ENCODE measurements at regions not wholly inside any gene's neighbourhood (a gene's known extent, or its start where the extent isn't known, plus 50 kb on each side); places are given as distances from the start of the nearest gene placed in this dataset.
"Not testable (repeated sequence)": the region's sequence is repeated elsewhere in the genome, so short reads cannot be mapped to it uniquely, and the experiment has no call there.

- Histone ChIP-seq H3K9ac (ENCODE audit: low read length) (no peak overlapping the region), H3K9me3 (ENCODE audit: control insufficient read depth, insufficient read depth, low read depth, low read length) (0 out of 2 replicates have a peak, but pooled peaks cover 4% of the 10 kb centered on the region), H3K36me3 (ENCODE audit: control insufficient read depth, insufficient read depth, low read length) (no peaks in the 10 kb centered on the region), H3K27me3 (ENCODE audit: control insufficient read depth, insufficient read depth, low read length) (no peaks in the 10 kb centered on the region), H3K4me1 (ENCODE audit: control insufficient read depth, insufficient read depth, low read length) (no peaks in the 10 kb centered on the region), H3K27ac (ENCODE audit: low read depth, low read length) (no peak overlapping the region), H3K4me3 (ENCODE audit: low read depth, low read length) (no peak overlapping the region)
Observed at GRCh38 chr11:24240496-24241175, 256.2 kb upstream of the LUZP2 start.

GRCh38 chr11:24246715-24247114 lies 250.1 kb upstream of the LUZP2 start:
- H3K36me3 ChIP-seq (ENCODE audit: control insufficient read depth, insufficient read depth, low read length), result no peaks in the 10 kb centered on the region
- no peaks in the 10 kb centered on the region for H3K27me3 ChIP-seq (ENCODE audit: control insufficient read depth, insufficient read depth, low read length)
- H3K9ac ChIP-seq (ENCODE audit: low read length), result no peak overlapping the region
- no peaks in the 10 kb centered on the region for H3K4me1 ChIP-seq (ENCODE audit: control insufficient read depth, insufficient read depth, low read length)
- H3K4me3 ChIP-seq (ENCODE audit: low read depth, low read length), result no peak overlapping the region
- H3K27ac ChIP-seq (ENCODE audit: low read depth, low read length), result no peak overlapping the region
- 0 out of 2 replicates have a peak, but pooled peaks cover 4% of the 10 kb centered on the region for H3K9me3 ChIP-seq (ENCODE audit: control insufficient read depth, insufficient read depth, low read depth, low read length)

- Histone ChIP-seq H3K4me1 (ENCODE audit: control insufficient read depth, insufficient read depth, low read length) (no peaks in the 10 kb centered on the region), H3K36me3 (ENCODE audit: control insufficient read depth, insufficient read depth, low read length) (no peaks in the 10 kb centered on the region), H3K9ac (ENCODE audit: low read length) (no peak overlapping the region), H3K9me3 (ENCODE audit: control insufficient read depth, insufficient read depth, low read depth, low read length) (0 out of 2 replicates have a peak, but pooled peaks cover 4% of the 10 kb centered on the region), H3K27ac (ENCODE audit: low read depth, low read length) (no peak overlapping the region), H3K27me3 (ENCODE audit: control insufficient read depth, insufficient read depth, low read length) (no peaks in the 10 kb centered on the region), H3K4me3 (ENCODE audit: low read depth, low read length) (no peak overlapping the region)
Observed at GRCh38 chr11:24247846-24248245, 249.0 kb upstream of the LUZP2 start.

- no peaks in the 10 kb centered on the region for H3K9me3 ChIP-seq (ENCODE audit: control insufficient read depth, insufficient read depth, low read depth, low read length)
- no peaks in the 10 kb centered on the region for H3K4me1 ChIP-seq (ENCODE audit: control insufficient read depth, insufficient read depth, low read length)
- H3K27ac ChIP-seq (ENCODE audit: low read depth, low read length), result no peak overlapping the region
- no peak overlapping the region for H3K4me3 ChIP-seq (ENCODE audit: low read depth, low read length)
- no peaks in the 10 kb centered on the region for H3K36me3 ChIP-seq (ENCODE audit: control insufficient read depth, insufficient read depth, low read length)
- H3K27me3 ChIP-seq (ENCODE audit: control insufficient read depth, insufficient read depth, low read length), result no peaks in the 10 kb centered on the region
- H3K9ac ChIP-seq (ENCODE audit: low read length), result no peak overlapping the region
Observed at GRCh38 chr11:24249921-24250320, 246.9 kb upstream of the LUZP2 start.

GRCh38 chr11:24253237-24253760 lies 243.6 kb upstream of the LUZP2 start:
- Histone ChIP-seq H3K9ac (ENCODE audit: low read length) (no peak overlapping the region), H3K27ac (ENCODE audit: low read depth, low read length) (no peak overlapping the region), H3K27me3 (ENCODE audit: control insufficient read depth, insufficient read depth, low read length) (no peaks in the 10 kb centered on the region), H3K36me3 (ENCODE audit: control insufficient read depth, insufficient read depth, low read length) (no peaks in the 10 kb centered on the region), H3K4me1 (ENCODE audit: control insufficient read depth, insufficient read depth, low read length) (no peaks in the 10 kb centered on the region), H3K4me3 (ENCODE audit: low read depth, low read length) (no peak overlapping the region), H3K9me3 (ENCODE audit: control insufficient read depth, insufficient read depth, low read depth, low read length) (no peaks in the 10 kb centered on the region)

GRCh38 chr11:24264868-24265267 lies 232.0 kb upstream of the LUZP2 start:
- Histone ChIP-seq H3K4me1 (ENCODE audit: control insufficient read depth, insufficient read depth, low read length) (no peaks in the 10 kb centered on the region), H3K9ac (ENCODE audit: low read length) (no peak overlapping the region), H3K9me3 (ENCODE audit: control insufficient read depth, insufficient read depth, low read depth, low read length) (no peaks in the 10 kb centered on the region), H3K27me3 (ENCODE audit: control insufficient read depth, insufficient read depth, low read length) (no peaks in the 10 kb centered on the region), H3K36me3 (ENCODE audit: control insufficient read depth, insufficient read depth, low read length) (no peaks in the 10 kb centered on the region), H3K4me3 (ENCODE audit: low read depth, low read length) (no peak overlapping the region), H3K27ac (ENCODE audit: low read depth, low read length) (no peak overlapping the region)

GRCh38 chr11:24267014-24267413 lies 229.8 kb upstream of the LUZP2 start:
- no peak overlapping the region for H3K27ac ChIP-seq (ENCODE audit: low read depth, low read length)
- no peaks in the 10 kb centered on the region for H3K4me1 ChIP-seq (ENCODE audit: control insufficient read depth, insufficient read depth, low read length)
- H3K36me3 ChIP-seq (ENCODE audit: control insufficient read depth, insufficient read depth, low read length), result no peaks in the 10 kb centered on the region
- H3K9ac ChIP-seq (ENCODE audit: low read length), result no peak overlapping the region
- no peaks in the 10 kb centered on the region for H3K9me3 ChIP-seq (ENCODE audit: control insufficient read depth, insufficient read depth, low read depth, low read length)
- no peaks in the 10 kb centered on the region for H3K27me3 ChIP-seq (ENCODE audit: control insufficient read depth, insufficient read depth, low read length)
- no peak overlapping the region for H3K4me3 ChIP-seq (ENCODE audit: low read depth, low read length)

- no peak overlapping the region for H3K4me3 ChIP-seq (ENCODE audit: low read depth, low read length)
- H3K4me1 ChIP-seq (ENCODE audit: control insufficient read depth, insufficient read depth, low read length), result no peaks in the 10 kb centered on the region
- no peak overlapping the region for H3K9ac ChIP-seq (ENCODE audit: low read length)
- H3K27me3 ChIP-seq (ENCODE audit: control insufficient read depth, insufficient read depth, low read length), result no peaks in the 10 kb centered on the region
- H3K27ac ChIP-seq (ENCODE audit: low read depth, low read length), result no peak overlapping the region
- no peaks in the 10 kb centered on the region for H3K36me3 ChIP-seq (ENCODE audit: control insufficient read depth, insufficient read depth, low read length)
- H3K9me3 ChIP-seq (ENCODE audit: control insufficient read depth, insufficient read depth, low read depth, low read length), result 0 out of 2 replicates have a peak, but pooled peaks cover 2% of the 10 kb centered on the region
Observed at GRCh38 chr11:24271798-24272197, 225.1 kb upstream of the LUZP2 start.

- H3K27ac ChIP-seq (ENCODE audit: low read depth, low read length); H3K9me3 ChIP-seq (ENCODE audit: control insufficient read depth, insufficient read depth, low read depth, low read length); H3K36me3 ChIP-seq (ENCODE audit: control insufficient read depth, insufficient read depth, low read length); H3K27me3 ChIP-seq (ENCODE audit: control insufficient read depth, insufficient read depth, low read length); H3K4me3 ChIP-seq (ENCODE audit: low read depth, low read length); H3K9ac ChIP-seq (ENCODE audit: low read length); H3K4me1 ChIP-seq (ENCODE audit: control insufficient read depth, insufficient read depth, low read length): not testable (repeated sequence)
Observed at GRCh38 chr11:24274214-24274781, 222.6 kb upstream of the LUZP2 start.

GRCh38 chr11:24286238-24286637 lies 210.6 kb upstream of the LUZP2 start:
- H3K4me3 ChIP-seq (ENCODE audit: low read depth, low read length), result no peak overlapping the region
- no peaks in the 10 kb centered on the region for H3K36me3 ChIP-seq (ENCODE audit: control insufficient read depth, insufficient read depth, low read length)
- H3K9ac ChIP-seq (ENCODE audit: low read length), result no peak overlapping the region
- no peaks in the 10 kb centered on the region for H3K4me1 ChIP-seq (ENCODE audit: control insufficient read depth, insufficient read depth, low read length)
- no peaks in the 10 kb centered on the region for H3K27me3 ChIP-seq (ENCODE audit: control insufficient read depth, insufficient read depth, low read length)
- no peak overlapping the region for H3K27ac ChIP-seq (ENCODE audit: low read depth, low read length)
- H3K9me3 ChIP-seq (ENCODE audit: control insufficient read depth, insufficient read depth, low read depth, low read length), result no peaks in the 10 kb centered on the region

- no peak overlapping the region for H3K27ac ChIP-seq (ENCODE audit: low read depth, low read length)
- no peak overlapping the region for H3K4me3 ChIP-seq (ENCODE audit: low read depth, low read length)
- H3K27me3 ChIP-seq (ENCODE audit: control insufficient read depth, insufficient read depth, low read length), result no peaks in the 10 kb centered on the region
- no peaks in the 10 kb centered on the region for H3K4me1 ChIP-seq (ENCODE audit: control insufficient read depth, insufficient read depth, low read length)
- H3K9ac ChIP-seq (ENCODE audit: low read length), result no peak overlapping the region
- no peaks in the 10 kb centered on the region for H3K36me3 ChIP-seq (ENCODE audit: control insufficient read depth, insufficient read depth, low read length)
- H3K9me3 ChIP-seq (ENCODE audit: control insufficient read depth, insufficient read depth, low read depth, low read length), result no peaks in the 10 kb centered on the region
Observed at GRCh38 chr11:24289301-24289700, 207.6 kb upstream of the LUZP2 start.

Measured in HUES6 (cell line).